PC-3 (cell line): ENCODE measurements at regions not wholly inside any gene's neighbourhood (a gene's known extent, or its start where the extent isn't known, plus 50 kb on each side); places are given as distances from the start of the nearest gene placed in this dataset.

ENCODE experiments used
- CTCF ChIP-seq: fragments of 300-600 bp; sonication (generic); conservative IDR thresholded peaks from 2 replicates; pipeline ENCODE4 v1.5.1; 2017; ENCODE audit warnings: antibody characterized with exemption, low read depth, mild to moderate bottlenecking, low read length
- EZH2 ChIP-seq: fragments of 300-600 bp; sonication (generic); IDR thresholded peaks from one replicate; pipeline ENCODE4 v1.6.1; 2017; ENCODE audit warnings: antibody characterized with exemption, mild to moderate bottlenecking, low read length; ENCODE audit not compliant: unreplicated experiment

GRCh38 chr4:4639370-4639769 lies 97.5 kb upstream of the STX18 start:
- no peak for TF ChIP-seq CTCF
- no peak for TF ChIP-seq EZH2
